ENCODE measurements at regions not wholly inside any gene's neighbourhood (a gene's known extent, or its start where the extent isn't known, plus 50 kb on each side); places are given as distances from the start of the nearest gene placed in this dataset.
"Not testable (repeated sequence)": the region's sequence is repeated elsewhere in the genome, so short reads cannot be mapped to it uniquely, and the experiment has no call there.

- DNase-seq, result no peak
Observed at GRCh38 chr10:3570131-3570729, 214.8 kb downstream of the KLF6 start.

- no peak for DNase-seq
Observed at GRCh38 chr10:3568983-3569382, 216.0 kb downstream of the KLF6 start.

- no peak for DNase-seq
Observed at GRCh38 chr10:3568392-3568791, 216.6 kb downstream of the KLF6 start.

GRCh38 chr10:3567291-3567963 lies 217.6 kb downstream of the KLF6 start:
- no peak for DNase-seq

GRCh38 chr10:3566627-3567026 lies 218.4 kb downstream of the KLF6 start:
- no peak for DNase-seq

- no peak for DNase-seq
Observed at GRCh38 chr10:3564346-3565002, 220.5 kb downstream of the KLF6 start.

GRCh38 chr10:3563298-3563697 lies 221.7 kb downstream of the KLF6 start:
- DNase-seq, result no peak

- not testable (repeated sequence) for DNase-seq
Observed at GRCh38 chr10:3560628-3561027, 224.4 kb downstream of the KLF6 start.

- DNase-seq, result no peak
Observed at GRCh38 chr10:3559527-3559926, 225.5 kb downstream of the KLF6 start.

- DNase-seq, result no peak
Observed at GRCh38 chr10:3559011-3559410, 226.0 kb downstream of the KLF6 start.

- not testable (repeated sequence) for DNase-seq
Observed at GRCh38 chr10:3556191-3557017, 228.6 kb downstream of the KLF6 start.

- DNase-seq, result no peak
Observed at GRCh38 chr10:3554121-3554522, 230.9 kb downstream of the KLF6 start.

- no peak for DNase-seq
Observed at GRCh38 chr10:3552281-3552680, 232.7 kb downstream of the KLF6 start.

- no peak for DNase-seq
Observed at GRCh38 chr10:3551761-3552160, 233.2 kb downstream of the KLF6 start.

GRCh38 chr10:3549118-3549517 lies 235.9 kb downstream of the KLF6 start:
- DNase-seq, result no peak

- DNase-seq, result no peak
Observed at GRCh38 chr10:3548702-3549101, 236.3 kb downstream of the KLF6 start.

- DNase-seq, result no peak
Observed at GRCh38 chr10:3548076-3548475, 236.9 kb downstream of the KLF6 start.

GRCh38 chr10:3544561-3544960 lies 240.4 kb downstream of the KLF6 start:
- DNase-seq, result no peak

- DNase-seq, result no peak
Observed at GRCh38 chr10:3542185-3542611, 242.8 kb downstream of the KLF6 start.

GRCh38 chr10:3539696-3540383 lies 245.2 kb downstream of the KLF6 start:
- no peak for DNase-seq

GRCh38 chr10:3538656-3539531 lies 246.1 kb downstream of the KLF6 start:
- no peak for DNase-seq

GRCh38 chr10:3538291-3538655 lies 246.7 kb downstream of the KLF6 start:
- DNase-seq, result no peak

Measured in activated CD8-positive, alpha-beta memory T cell treated with anti-CD3 and anti-CD28 coated beads, Interleukin-2, amount 50 U/mL, for 48 hours (primary cell).